ENCODE measurements at regions not wholly inside any gene's neighbourhood (a gene's known extent, or its start where the extent isn't known, plus 50 kb on each side); places are given as distances from the start of the nearest gene placed in this dataset.

DNA sequence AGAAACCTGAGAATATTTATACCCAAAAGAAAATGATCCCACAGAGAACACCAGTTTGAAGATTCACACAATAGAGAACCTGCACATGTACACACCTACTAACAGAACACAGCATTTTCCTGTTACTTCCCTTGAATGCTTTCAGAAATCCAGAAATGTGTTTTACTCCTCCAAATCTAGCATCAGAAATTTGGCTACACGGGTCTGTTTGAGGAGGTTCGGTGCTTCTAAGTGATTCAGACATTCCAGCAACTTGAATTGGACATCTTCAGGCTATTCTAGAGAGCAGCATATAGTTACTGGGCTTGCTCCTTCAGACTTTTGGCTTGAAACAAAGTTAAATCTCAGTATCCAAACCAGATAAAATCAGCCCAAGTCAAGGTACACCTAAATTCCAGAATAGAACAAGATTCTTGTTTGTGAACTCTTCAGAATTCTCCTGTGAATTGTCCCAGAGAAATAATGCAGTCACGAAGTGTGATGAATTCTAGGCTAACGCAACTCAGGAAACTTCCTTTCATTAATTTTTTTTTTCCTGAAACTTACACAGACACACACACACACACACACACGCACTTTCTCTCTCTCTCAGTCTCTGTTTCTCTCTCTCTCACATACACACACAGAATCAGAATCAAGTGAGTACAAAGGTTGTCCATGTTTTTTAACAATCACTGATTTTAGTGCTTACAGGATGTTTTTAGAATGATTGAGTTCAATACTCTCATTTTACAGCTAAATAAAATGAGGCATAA, 278.4 kb upstream of the SNX7 start:
- no peak for DNase-seq (ENCODE audit: low read depth)

DNA sequence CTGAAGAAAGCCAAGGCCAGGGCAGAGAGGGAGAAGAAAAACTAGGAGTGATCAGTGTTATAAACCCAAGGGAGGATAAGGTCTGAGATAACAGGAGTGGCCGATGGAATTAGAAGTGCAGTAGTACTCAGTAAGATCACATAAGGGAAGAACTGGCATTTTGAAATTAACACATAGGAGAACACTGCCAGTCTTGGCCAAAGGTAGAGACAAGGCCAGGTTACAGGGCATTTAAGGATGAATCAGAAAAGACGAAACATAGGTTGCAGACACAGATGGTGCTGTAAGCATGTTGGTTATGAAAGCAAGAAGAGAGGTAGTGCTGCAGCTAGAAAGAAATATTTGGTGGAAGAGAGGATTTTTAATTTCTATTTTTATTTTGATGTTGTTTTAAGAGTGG, 278.9 kb upstream of the SNX7 start:
- DNase-seq (ENCODE audit: low read depth), result no peak

DNA sequence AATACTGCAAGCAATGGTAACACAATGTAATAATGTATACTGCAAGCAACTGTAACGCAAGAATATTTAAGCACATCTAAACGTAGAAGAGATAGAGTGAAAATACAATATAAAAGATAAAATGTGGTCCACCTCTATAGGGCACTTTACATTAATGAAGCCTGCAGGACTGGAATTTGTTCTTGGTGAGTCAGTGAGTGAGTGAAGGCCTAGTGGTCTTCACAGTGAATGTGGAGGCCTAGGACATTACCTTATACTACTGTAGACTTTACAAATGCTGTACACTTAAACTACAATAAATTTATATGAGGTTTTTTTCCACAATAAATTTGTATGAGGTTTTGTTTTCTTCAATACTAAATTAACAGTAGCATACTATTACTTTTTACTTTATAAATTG, 287.4 kb upstream of the SNX7 start:
- no peak for DNase-seq (ENCODE audit: low read depth)

DNA sequence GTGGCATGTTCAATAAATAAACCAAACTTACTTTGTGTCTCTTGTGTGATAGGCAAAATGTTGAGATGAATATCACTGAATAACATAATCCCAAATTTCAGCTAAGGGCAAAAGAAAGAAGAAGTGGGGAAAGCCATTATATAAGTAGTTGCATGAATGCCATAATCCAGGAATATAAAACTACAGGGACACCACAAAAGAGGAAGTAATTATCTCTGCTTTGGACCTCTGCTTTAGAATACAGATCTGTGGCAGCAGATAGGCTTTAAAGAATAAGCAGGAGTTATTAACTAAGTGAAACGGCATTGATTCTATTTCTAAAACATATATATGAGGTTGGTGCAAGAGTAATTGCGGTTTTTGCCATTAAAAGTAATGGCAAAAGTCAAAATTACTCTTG, 288.5 kb upstream of the SNX7 start:
- no peak for DNase-seq (ENCODE audit: low read depth)

DNA sequence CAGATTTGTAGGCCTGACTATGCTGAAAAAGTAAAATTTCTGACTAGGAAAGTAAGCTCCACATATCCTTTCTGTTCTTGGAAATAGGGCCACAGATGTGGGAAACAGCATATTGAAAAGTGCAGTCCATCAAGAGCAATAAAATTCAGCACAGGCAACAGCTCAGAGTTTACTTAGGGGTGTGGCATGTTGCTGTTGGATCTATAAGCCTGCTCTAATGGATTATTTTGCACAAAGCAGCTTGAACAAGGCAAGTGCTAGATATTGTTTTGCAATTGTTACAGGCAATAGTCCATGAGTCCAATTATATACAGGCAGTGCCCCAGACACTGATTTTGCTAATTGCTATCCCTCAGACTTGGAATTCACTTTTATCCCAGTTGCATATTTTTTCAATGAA, 289.8 kb upstream of the SNX7 start:
- DNase-seq (ENCODE audit: low read depth), result no peak

DNA sequence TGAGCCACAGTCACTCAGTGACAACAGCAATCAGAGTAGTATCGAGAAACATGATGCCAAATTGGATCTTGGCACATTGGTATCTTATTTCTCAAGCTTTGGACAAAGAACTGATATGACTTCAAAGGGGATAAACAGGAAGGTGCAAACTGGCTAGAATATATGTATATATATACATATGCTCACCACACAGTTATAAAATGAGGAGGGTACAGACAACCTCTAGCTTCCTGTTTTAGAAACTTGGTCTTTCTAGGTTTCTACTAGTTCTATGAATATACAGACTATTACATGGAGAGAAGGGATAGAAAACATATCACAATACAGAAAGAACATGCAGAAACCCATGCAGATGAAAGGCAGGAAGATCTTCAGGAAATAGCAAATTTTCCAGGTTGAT, 292.1 kb upstream of the SNX7 start:
- DNase-seq (ENCODE audit: low read depth), result no peak

DNA sequence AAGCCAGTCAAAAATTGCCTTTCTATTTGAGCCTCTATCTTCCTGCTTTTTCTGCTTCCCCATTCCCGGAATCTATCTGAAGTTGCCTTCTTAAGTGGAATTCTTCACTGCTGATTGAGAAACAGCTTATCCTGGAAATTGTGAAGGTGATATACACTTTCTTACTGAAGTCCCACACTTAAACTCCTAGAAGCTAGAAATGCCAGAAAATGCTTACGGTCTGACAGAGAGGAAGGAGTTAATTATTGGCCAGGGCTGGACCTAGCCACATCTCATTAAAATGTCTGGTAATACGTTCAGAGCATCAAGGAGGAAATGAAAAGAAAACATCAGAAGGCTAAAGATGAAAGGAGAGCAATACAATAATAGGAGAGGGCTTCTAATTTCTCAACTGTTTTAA, 292.5 kb upstream of the SNX7 start:
- DNase-seq (ENCODE audit: low read depth), result no peak

DNA sequence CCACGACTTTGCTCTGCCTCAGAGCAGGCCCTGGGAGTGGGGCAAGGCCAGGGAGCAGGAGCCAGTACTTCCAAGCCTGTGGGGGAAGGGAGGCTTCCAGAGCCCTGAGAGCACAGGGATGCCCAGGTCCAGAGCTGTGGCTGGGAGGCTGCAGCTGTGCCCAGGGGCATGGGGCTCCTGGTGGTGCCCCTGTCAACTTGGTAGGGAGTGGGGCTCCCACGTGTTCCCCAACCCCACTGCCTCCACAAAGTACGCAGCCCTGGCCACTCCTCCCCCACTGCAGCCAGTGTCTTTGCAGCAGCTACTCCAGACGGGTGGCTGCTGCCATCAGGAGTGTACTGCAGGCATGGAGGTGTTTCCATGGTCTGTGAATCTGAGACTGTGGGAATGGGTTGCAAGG, 294.1 kb upstream of the SNX7 start:
- no peak for DNase-seq (ENCODE audit: low read depth)

DNA sequence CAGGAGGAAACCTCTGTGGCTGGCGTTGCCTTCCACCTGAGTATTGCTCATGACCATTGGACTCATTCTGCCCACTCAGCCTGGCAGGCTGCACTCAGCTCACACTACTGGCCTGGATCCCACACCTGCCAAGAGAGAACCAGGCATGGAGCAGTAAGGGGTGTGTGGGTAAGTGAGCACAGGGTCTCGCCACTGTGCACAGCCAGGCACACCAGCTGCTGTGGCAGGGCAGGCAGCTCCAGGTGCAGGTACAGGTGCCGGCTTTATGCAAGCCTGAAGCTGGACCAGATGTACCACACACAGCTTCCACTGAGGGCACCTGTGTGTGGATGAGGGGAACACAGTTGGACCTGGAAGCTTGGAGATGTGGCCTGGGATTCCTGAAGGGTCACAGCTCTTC, 295.2 kb upstream of the SNX7 start:
- DNase-seq (ENCODE audit: low read depth), result no peak

DNA sequence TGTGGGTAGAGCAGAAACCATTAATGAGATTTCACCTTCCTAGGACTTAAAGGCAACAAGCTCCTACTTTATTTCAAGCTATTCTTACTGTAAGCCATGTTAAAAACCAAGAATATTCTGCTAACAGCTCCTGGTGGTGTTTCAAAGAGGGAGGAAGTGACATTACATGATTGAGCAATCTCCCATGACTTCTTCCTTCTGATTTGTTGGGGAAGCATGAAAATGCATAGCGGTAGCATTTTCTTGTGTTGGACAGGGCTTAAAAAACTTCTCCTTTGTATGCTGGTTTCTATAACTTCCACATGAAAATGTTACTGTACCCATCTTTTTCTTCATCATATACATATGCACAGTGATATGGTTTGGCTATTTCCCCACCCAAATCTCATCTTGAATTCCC, 297.0 kb upstream of the SNX7 start:
- DNase-seq (ENCODE audit: low read depth), result no peak

DNA sequence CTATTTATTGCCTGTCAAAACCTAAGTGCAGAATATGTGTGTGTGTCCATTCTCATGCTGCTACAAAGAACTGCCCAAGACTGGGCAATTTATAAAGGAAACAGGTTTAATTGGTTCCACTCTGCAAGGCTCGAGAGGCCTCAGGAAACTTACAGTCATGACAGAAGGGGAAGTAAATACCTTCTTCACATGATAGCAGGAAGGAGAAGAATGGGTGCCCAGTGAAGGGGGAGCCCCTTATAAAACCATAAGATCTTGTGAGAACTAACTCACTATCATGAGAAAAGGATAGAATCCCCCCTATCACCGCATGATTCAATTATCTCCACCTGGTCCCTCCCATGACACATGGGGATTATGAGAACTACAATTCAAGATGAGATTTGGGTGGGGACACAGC, 300.7 kb upstream of the SNX7 start:
- no peak for DNase-seq (ENCODE audit: low read depth)

DNA sequence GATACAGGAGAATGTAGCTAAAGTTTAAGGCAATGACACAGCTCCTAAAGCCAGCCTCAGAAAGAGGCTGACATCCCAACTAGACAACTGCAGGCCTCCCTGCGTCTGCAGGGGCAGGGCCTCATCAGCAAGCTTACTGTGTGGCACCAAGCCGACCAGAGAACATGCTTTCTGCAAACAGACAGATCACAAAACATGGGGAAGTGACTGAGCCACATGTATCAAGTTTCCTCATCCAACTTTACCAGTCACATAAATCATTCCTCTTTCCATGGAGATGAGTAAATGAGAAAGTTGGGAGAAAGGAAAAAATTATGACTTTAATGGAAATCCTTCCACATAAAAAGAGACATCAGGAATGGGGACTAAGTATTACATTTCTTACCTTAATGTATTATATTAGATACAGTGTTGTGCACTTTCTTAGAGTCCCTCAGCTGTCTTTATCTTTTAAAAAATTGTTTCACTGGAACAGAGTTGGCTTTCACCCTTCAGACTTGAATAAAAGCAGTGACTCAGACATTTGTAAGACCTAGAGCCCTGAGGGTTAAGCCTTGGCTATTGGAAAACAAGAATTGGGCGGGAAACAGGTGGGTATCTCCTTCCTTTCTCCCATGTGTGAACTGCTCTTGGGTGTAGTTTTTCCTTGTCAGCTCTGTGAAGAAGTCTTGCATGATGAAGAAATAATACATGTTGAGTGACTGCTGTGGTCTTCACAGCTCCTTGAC, 305.7 kb upstream of the SNX7 start:
- DNase-seq (ENCODE audit: low read depth), result no peak

DNA sequence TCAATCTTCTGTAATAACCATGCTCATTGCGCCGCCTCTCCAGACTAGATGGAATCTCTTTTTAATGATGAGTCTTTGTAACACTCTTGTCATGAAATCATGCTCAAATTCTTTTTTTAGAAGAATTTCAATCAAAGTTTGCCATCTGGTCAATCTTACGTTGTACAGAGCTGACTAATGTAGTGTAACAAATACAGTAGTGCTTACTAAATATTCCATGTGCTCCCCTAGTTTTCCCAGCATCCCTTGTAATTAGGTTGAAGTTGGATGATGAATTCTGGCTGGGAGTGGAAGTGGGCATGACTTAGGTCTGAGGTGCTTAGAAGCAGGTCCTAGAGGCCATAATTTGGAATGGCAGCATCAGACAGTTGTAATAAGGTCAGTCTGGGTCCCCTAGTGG, 309.1 kb upstream of the SNX7 start:
- no peak for DNase-seq (ENCODE audit: low read depth)

DNA sequence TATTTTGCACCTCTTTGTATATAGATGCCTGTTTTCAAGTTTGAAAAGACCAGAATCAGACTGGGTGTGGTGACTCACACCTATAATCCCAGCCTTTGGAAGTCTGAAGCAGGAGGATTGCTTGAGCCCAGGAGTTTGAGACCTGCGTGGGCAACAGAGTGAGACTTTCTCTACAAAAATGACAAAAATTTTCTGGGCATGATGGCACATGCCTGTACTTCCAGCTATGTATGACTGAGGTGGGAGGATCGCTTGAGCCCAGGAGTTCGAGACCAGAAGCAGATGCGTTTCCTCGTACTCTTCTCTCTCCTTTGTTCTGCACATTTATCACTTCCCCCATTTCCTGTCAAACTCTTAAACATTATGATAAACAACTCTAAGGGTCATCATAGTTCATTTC, 310.0 kb upstream of the SNX7 start:
- no peak for DNase-seq (ENCODE audit: low read depth)

DNA sequence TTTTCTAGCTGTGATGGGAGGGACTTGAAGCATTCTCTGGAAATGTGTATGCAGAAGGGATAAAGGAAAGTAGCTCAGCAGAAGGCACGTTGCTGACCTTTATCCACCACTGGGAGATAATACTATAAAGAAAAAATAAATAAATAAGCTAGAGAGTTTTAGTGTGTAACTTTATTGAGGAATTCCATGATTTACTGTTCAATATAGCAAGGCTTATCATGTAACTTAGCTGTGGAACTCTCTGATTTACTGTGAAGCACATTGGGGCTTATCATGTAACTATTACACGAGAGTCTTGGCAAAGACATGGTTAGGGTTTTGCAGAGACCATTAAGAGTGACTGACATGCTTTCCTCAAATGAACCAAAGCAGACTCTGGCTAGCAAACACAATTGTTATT, 316.1 kb upstream of the SNX7 start:
- DNase-seq (ENCODE audit: low read depth), result no peak

DNA sequence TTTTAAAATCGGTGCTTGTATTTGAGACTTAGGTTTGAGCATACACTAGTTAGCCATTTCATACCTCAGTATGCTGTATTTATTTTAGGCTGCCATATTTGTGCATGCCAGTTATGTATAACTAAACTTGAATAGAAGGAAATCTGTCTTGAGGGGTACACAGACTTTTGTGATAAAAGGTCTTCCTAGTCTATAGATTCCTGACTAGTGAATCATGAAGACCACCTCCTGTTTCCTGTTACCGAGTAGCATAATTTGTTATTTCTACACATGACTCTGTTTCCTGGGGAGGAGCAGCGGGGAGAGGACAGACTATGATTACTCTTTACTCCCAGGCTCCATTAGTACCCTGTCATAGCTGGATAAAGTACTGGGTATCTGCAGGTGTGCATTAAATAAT, 316.8 kb upstream of the SNX7 start:
- no peak for DNase-seq (ENCODE audit: low read depth)

DNA sequence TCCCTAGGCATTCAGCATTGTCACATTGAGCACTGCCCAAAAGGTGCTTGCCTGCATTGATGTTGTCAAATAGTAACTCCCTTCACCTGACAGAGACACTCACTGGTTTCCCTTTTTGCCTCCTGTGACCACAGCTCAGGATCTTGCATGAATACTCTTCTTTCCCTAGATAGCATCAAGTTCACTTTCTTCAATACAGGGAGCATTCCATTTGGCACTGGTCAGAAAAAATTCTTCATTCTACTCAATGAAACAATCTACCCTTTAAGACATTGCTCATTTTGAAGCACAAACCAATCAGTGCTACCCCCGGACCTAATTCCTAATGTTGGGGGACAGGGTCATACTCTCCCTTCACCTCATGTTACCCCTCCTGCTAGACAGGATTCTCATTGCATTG, 319.0 kb upstream of the SNX7 start:
- no peak for DNase-seq (ENCODE audit: low read depth)

DNA sequence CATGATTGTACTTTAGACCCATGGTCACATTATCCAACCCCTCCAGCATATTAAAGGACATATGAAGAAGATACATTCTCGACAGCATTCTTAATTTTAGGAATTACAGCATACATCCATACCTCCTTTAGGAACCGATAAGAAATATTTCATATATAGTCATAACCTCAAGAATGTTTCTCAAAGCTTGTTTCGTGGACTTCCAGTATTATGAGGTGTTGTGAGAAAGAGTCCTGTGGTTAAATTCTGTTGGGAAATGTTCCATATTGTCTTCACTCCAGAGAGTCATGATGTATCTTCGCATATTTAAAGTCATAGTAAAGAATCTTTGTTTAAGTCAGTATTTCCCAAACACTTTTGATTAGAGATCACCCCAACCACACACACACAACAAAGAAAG, 321.0 kb upstream of the SNX7 start:
- no peak for DNase-seq (ENCODE audit: low read depth)

DNA sequence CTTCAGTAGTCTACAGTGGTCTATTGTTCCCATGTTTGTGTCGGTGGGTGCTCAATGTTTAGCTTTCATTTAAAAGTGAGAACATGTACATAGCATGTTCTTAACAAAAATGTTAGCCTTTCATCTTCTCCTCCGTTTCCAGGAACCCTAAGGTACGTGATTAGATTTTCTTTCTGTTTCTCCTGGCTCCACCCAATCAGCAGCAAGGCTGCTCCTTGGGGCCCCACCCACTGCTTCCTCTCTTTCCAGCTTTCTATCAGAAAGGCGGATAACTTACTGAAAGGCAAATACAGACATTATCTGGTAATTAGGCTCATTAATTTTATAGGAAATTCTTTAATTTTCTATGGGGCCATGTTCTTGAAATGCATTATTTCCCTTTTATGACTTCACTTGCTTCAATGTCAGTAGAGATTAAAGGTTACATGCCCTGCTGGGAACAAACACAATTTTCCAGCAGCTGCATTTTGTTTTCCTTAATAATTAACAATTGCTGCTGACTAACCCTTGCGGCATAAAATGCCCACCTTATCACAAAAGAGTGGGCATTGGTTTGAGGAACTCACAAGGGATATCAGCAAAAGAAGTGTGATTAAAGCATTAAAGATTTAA, 324.9 kb upstream of the SNX7 start:
- DNase-seq (ENCODE audit: low read depth), result no peak

DNA sequence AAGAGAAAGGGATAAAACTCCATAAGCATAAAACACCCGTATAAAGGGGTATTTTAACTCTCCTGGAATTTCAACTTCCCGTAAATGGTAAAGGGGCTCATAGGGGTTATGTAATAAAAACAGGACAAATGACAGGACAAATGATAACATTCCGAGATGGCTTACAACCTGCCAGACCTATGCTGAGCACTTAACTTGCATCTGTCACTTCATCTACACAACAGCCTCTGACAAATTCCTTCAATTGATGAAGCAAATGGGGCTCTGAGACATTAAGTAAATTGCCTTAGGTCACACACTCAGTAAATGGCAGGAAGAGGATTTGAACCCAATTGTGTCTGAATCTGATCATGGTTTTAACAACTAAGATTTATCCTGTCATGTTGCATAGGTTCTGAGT, 327.6 kb upstream of the SNX7 start:
- no peak for DNase-seq (ENCODE audit: low read depth)

DNA sequence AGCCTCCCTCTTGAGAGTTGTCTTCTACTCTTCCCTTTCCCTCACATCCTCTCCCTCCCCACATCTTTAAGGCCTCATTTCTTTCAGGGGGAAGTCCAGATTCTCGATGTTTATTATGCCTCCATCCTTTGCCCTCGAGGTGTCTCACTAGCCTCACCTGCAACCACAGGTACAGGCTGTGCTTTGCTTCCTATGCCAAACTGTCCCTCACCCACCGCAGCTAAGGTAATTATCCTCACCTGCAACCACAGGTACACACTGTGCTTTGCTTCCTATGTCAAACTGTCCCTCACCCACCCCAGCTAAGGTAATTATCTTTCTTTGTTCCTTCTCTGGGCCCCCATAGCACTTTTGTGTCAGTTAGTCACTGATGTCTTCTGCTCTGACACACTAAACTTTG, 328.1 kb upstream of the SNX7 start:
- DNase-seq (ENCODE audit: low read depth), result no peak

DNA sequence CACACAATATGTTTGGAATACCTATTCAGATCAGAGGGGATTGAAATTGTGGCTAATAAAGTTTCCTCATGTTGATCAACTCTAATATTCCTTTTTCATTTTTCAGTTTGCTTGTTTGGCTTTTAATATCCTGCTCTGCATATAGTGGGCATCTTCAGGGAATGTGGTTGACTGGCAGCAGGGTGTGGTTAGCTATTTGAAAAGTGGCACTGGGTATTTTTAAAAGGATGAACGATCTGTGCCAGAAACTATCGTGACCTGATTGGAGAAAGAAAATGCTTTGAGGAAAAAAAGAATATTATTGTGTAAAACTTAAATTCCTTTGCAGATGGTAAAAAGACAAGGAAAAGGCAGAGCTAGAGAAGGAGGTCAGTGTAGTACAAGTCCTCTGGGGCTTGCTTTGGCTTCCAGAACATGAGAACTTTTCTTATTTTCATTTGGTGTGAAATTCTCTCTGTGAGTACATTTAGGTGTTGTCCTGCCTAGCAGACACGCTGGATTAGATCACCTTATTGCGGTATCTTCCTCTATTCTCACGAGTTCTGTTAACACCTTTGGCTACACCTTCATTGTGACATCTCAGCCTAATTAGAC, 329.7 kb upstream of the SNX7 start:
- DNase-seq (ENCODE audit: low read depth), result no peak

DNA sequence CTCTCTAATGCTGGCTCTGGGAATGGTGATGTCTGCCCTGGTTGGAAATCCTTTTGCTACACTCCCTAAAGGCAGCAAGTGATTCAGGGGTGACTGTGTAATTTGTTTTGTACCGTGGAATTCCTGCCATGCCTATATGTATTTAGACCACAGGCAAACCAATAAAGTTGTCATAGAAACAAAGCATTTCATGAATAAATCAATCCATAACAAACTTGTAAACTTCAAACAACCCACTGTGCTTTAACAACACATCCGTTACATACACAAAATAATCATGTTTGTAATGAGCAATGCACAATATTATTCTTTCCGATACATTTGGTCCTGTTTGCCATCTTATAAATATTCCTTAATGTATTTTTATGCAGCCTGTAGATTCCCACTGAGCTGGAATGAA, 330.3 kb upstream of the SNX7 start:
- no peak for DNase-seq (ENCODE audit: low read depth)

Data from stimulated activated CD8-positive, alpha-beta memory T cell treated with anti-CD3 and anti-CD28 coated beads, Interleukin-15, amount 100 ng/mL, for 1 hour (primary cell).